Thymus (tissue), 11 donors: ENCODE measurements at regions not wholly inside any gene's neighbourhood (a gene's known extent, or its start where the extent isn't known, plus 50 kb on each side); places are given as distances from the start of the nearest gene placed in this dataset.

Experiments
- DNase-seq, 9 donors: peaks; one replicate each; pipeline ENCODE4 v3.0.0-alpha.2; 2013; ENCODE audit warnings: low spot score in 9 of 9, low read depth in 6 of 9, missing footprints in 1 of 9
- H3K27ac ChIP-seq, 2 donors: one replicate each; pipeline ENCODE4 v1.5.1; 2013; ENCODE audit warnings: control low read depth in 1 of 2, low read depth in 1 of 2, low read length in 1 of 2, mild to moderate bottlenecking in 1 of 2, moderate library complexity in 1 of 2
- H3K27me3 ChIP-seq, 2 donors: one replicate each; pipeline ENCODE4 v1.5.1; 2013; ENCODE audit warnings: low read length in 1 of 2; ENCODE audit not compliant: control insufficient read depth in 2 of 2, insufficient read depth in 1 of 2
- H3K36me3 ChIP-seq, 2 donors: one replicate each; pipeline ENCODE4 v1.5.1; 2013; ENCODE audit warnings: low read length in 1 of 2, mild to moderate bottlenecking in 1 of 2, moderate library complexity in 1 of 2; ENCODE audit not compliant: control insufficient read depth in 2 of 2, insufficient read depth in 2 of 2
- H3K4me1 ChIP-seq, 2 donors: one replicate each; pipeline ENCODE4 v1.5.1; 2013; ENCODE audit warnings: low read length in 2 of 2; ENCODE audit not compliant: control insufficient read depth in 2 of 2, insufficient read depth in 2 of 2
- H3K4me3 ChIP-seq, 2 donors: one replicate each; pipeline ENCODE4 v1.5.1; 2013; ENCODE audit warnings: low read length in 2 of 2, control low read depth in 1 of 2, mild to moderate bottlenecking in 1 of 2
- H3K9me3 ChIP-seq, 2 donors: one replicate each; pipeline ENCODE4 v1.5.1; 2013; ENCODE audit warnings: low read length in 1 of 2, mild to moderate bottlenecking in 1 of 2; ENCODE audit not compliant: control insufficient read depth in 2 of 2, insufficient read depth in 1 of 2
- WGBS: extraction: QIAGEN DNeasy Blood & Tissue Kit; methylation state at CpG from one replicate; pipeline ENCODE4 v1.1.7; 2013; 5-methylcytosine and 5-hydroxymethylcytosine counted together
- donor health status: healthy.

- no peaks in the 10 kb centered on the region for H3K9me3 ChIP-seq
- peaks cover 0 to 22% of the 10 kb centered on the region in 2 donors for H3K27me3 ChIP-seq
- no peaks in the 10 kb centered on the region for H3K36me3 ChIP-seq
- no peak for DNase-seq
- peaks cover 4 to 22% of the 10 kb centered on the region in 2 donors for H3K4me1 ChIP-seq
- WGBS = 27% methylated on average over 10 of the region's 10 CpGs
- H3K27ac ChIP-seq = no peak overlapping the region
- peak overlapping the region; percentile 64 to 65 for H3K4me3 ChIP-seq
These were observed 294.7 kb downstream of the ZSWIM6 start for GRCh38 chr5:61626639-61627282.

- no peaks in the 10 kb centered on the region for H3K9me3 ChIP-seq
- no peak overlapping the region for H3K4me3 ChIP-seq
- no peak overlapping the region for H3K27ac ChIP-seq
- peaks cover 4 to 22% of the 10 kb centered on the region in 2 donors for H3K4me1 ChIP-seq
- no peak for DNase-seq
- 63% methylated on average over 2 of the region's 2 CpGs for WGBS
- no peaks in the 10 kb centered on the region for H3K36me3 ChIP-seq
- peaks cover 0 to 22% of the 10 kb centered on the region in 2 donors for H3K27me3 ChIP-seq
These were observed 295.5 kb downstream of the ZSWIM6 start for GRCh38 chr5:61627531-61627930.

GRCh38 chr5:61630908-61631307, 298.9 kb downstream of the ZSWIM6 start:
- Histone ChIP-seq H3K27ac (no peak overlapping the region), H3K4me1 (peaks cover 4 to 10% of the 10 kb centered on the region in 2 donors), H3K4me3 (no peak overlapping the region), H3K36me3 (no peaks in the 10 kb centered on the region), H3K27me3 (peaks cover 0 to 11% of the 10 kb centered on the region in 2 donors), H3K9me3 (no peaks in the 10 kb centered on the region)
- WGBS = 97% methylated on average over 2 of the region's 2 CpGs
- DNase-seq = no peak

GRCh38 chr5:61631438-61631941, 299.4 kb downstream of the ZSWIM6 start:
- no peak overlapping the region for H3K27ac ChIP-seq
- no peak overlapping the region for H3K4me3 ChIP-seq
- no peaks in the 10 kb centered on the region for H3K9me3 ChIP-seq
- 95% methylated on average over 11 of the region's 11 CpGs for WGBS
- no peaks in the 10 kb centered on the region for H3K36me3 ChIP-seq
- H3K4me1 ChIP-seq = peaks cover 3 to 4% of the 10 kb centered on the region in 2 donors
- H3K27me3 ChIP-seq = peaks cover 0 to 5% of the 10 kb centered on the region in 2 donors
- no peak for DNase-seq

- H3K27ac ChIP-seq = no peak overlapping the region
- no peaks in the 10 kb centered on the region for H3K4me1 ChIP-seq
- H3K9me3 ChIP-seq = no peaks in the 10 kb centered on the region
- no peak overlapping the region for H3K4me3 ChIP-seq
- H3K27me3 ChIP-seq = no peaks in the 10 kb centered on the region
- H3K36me3 ChIP-seq = no peaks in the 10 kb centered on the region
- DNase-seq = no peak
- 96% methylated on average over 2 of the region's 2 CpGs for WGBS
These were observed 300.0 kb downstream of the ZSWIM6 start for GRCh38 chr5:61632064-61632463.

GRCh38 chr5:61635271-61635670, 303.2 kb downstream of the ZSWIM6 start:
- Histone ChIP-seq H3K4me1 (no peaks in the 10 kb centered on the region), H3K36me3 (no peaks in the 10 kb centered on the region), H3K27ac (no peak overlapping the region), H3K9me3 (no peaks in the 10 kb centered on the region), H3K4me3 (no peak overlapping the region), H3K27me3 (no peaks in the 10 kb centered on the region)
- 96% methylated on average over 3 of the region's 3 CpGs for WGBS
- no peak for DNase-seq

GRCh38 chr5:61637566-61637965, 305.5 kb downstream of the ZSWIM6 start:
- Histone ChIP-seq H3K36me3 (no peaks in the 10 kb centered on the region), H3K9me3 (no peaks in the 10 kb centered on the region), H3K4me3 (no peak overlapping the region), H3K27me3 (no peaks in the 10 kb centered on the region), H3K4me1 (no peaks in the 10 kb centered on the region), H3K27ac (no peak overlapping the region)
- DNase-seq = no peak

- WGBS = 96% methylated on average over 5 of the region's 5 CpGs
- H3K36me3 ChIP-seq = no peaks in the 10 kb centered on the region
- no peak for DNase-seq
- H3K27ac ChIP-seq = no peak overlapping the region
- H3K9me3 ChIP-seq = no peaks in the 10 kb centered on the region
- H3K27me3 ChIP-seq = no peaks in the 10 kb centered on the region
- H3K4me1 ChIP-seq = no peaks in the 10 kb centered on the region
- no peak overlapping the region for H3K4me3 ChIP-seq
These were observed 306.4 kb downstream of the ZSWIM6 start for GRCh38 chr5:61638476-61638875.

GRCh38 chr5:61640179-61641021, 308.3 kb downstream of the ZSWIM6 start:
- Histone ChIP-seq H3K27me3 (no peaks in the 10 kb centered on the region), H3K4me1 (no peaks in the 10 kb centered on the region), H3K27ac (no peak overlapping the region), H3K4me3 (no peak overlapping the region), H3K36me3 (no peaks in the 10 kb centered on the region), H3K9me3 (no peaks in the 10 kb centered on the region)
- WGBS = 95% methylated on average over 7 of the region's 7 CpGs
- DNase-seq = no peak
